GM21576 (cell line): ENCODE measurements at regions not wholly inside any gene's neighbourhood (a gene's known extent, or its start where the extent isn't known, plus 50 kb on each side); places are given as distances from the start of the nearest gene placed in this dataset.
"Not testable (repeated sequence)": the region's sequence is repeated elsewhere in the genome, so short reads cannot be mapped to it uniquely, and the experiment has no call there.

Experiments
- ATAC-seq: cut with Tn5 transposase; IDR thresholded peaks from one replicate; pipeline ENCODE4 v1.9.1; 2021; ENCODE audit warnings: mild to moderate bottlenecking, moderate library complexity; ENCODE audit not compliant: unreplicated experiment

- not testable (repeated sequence) for ATAC-seq
Measured at GRCh38 chr18:71303743-71304142, 1014.9 kb downstream of the SOCS6 start.

DNA sequence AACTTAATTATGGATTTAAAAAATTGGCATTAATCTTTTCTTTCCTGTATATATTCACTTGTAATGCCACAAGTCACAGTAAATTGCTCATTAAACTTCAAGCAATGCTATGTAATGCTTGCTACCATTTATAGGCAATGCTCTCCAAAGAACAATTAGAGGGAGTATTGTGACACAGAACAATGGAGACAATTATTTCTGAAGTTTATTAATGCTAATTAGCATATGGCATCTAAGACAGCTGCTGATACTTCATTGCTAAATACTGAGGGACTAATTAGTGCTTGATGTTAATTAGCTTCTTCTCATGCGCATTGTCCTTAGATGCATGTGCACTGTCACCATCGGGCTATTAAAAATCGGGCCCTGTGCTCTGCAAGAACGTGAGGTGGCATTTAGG, 1012.8 kb downstream of the SOCS6 start:
- no peak for ATAC-seq

- ATAC-seq: not testable (repeated sequence)
Measured at GRCh38 chr18:71294201-71294600, 1005.4 kb downstream of the SOCS6 start.

DNA sequence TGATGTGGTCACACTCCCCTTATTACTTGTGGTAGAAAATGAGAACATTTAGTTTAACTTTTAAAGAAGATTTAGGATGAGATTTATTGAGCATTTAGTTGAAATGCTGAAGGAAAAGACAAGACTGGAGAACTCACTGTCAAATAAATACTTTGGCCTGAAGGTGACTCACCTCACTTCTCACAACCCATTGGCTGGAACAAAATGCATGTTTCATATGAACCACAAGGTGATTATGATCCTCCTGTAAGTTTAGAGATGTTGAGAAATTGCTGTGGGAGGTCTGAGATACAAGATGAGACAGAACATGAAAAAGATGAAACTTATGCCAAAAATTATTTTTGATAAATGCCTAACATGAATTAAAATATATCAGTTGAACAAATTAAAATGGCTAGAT, 1004.5 kb downstream of the SOCS6 start:
- no peak for ATAC-seq

GRCh38 chr18:71287268-71287667, 998.4 kb downstream of the SOCS6 start:
- ATAC-seq: no peak

- ATAC-seq: no peak
Measured at GRCh38 chr18:71252351-71252865, 963.6 kb downstream of the SOCS6 start.

DNA sequence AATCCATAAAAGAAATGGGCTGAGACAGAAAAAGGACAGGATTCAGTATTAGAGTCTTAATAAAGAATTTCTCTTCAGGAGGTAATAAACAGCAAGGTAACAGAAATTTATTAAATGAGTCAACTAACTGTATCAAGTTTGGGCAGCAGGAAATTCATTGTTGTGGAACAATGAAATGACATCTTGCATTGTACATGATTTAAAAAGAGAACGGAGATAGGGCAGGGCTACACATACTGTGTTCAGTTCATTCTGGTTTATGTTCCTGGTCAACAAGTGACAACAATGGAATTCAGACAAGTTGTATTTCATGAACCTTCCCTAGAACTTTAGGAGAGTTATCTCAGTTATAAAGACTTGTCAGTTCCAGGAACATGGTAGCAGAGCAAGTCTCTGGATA, 961.3 kb downstream of the SOCS6 start:
- no peak for ATAC-seq

- no peak for ATAC-seq
Measured at GRCh38 chr18:71249791-71250190, 960.9 kb downstream of the SOCS6 start.

DNA sequence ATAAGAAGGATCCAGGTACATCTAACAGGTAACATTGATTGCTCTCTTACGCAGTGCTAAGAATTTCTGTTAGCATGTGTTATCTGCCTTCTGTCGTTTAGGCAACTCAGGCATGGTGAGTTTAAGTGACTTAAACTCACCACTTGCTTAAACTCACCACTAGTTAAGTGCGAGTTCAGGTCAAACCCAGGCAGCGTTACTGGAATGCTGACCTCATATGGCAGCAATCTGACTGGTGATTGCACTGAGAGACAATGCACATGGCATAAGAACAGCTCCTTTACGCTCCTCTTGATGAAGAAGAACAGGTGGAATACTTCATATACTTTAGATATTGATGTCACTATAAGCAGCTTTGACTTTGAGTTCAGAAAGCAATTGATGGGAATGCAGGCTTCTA, 954.1 kb downstream of the SOCS6 start:
- no peak for ATAC-seq

GRCh38 chr18:71238974-71239624, 950.3 kb downstream of the SOCS6 start:
- ATAC-seq: no peak

DNA sequence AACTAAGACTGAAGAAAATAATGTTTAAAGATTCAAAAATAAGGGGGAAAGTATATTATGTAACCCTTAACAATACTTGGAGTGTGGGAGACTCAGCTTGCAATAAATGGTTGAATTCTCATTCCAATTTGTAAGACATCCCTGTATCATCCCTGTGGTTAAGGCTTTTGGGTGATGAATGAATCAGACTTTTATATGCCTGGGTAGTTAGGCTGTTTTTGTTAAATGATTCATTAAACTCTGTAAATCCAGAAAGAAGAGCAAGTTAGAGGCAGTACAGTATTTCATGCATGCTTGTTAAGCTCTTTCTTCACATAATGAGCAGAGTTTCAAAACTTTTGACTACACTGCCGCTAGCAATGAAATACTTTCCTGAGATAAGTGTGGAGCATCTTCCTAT, 948.8 kb downstream of the SOCS6 start:
- ATAC-seq: no peak

DNA sequence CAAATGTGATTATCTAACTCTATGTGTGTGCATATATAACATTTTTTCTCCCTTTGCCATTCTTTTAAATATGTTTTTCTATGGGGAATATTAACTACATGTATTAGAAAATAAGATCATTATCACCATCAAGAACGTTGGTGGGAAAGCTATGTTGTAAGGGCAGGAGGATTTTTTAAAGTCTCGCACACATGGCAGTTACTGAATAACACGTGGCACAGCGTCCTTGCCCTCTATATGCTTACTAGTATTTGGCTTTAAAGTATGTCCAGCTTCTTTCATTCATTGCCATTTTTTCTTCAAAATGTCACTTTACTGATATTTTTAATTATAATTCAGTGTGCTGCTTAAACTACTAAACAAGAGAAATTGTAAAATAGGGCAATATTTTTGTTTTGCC, 944.3 kb downstream of the SOCS6 start:
- ATAC-seq: no peak

GRCh38 chr18:71223486-71223885, 934.6 kb downstream of the SOCS6 start:
- ATAC-seq: no peak

GRCh38 chr18:71221405-71221804, 932.6 kb downstream of the SOCS6 start:
- no peak for ATAC-seq

GRCh38 chr18:71212739-71213138, 923.9 kb downstream of the SOCS6 start:
- ATAC-seq: not testable (repeated sequence)

DNA sequence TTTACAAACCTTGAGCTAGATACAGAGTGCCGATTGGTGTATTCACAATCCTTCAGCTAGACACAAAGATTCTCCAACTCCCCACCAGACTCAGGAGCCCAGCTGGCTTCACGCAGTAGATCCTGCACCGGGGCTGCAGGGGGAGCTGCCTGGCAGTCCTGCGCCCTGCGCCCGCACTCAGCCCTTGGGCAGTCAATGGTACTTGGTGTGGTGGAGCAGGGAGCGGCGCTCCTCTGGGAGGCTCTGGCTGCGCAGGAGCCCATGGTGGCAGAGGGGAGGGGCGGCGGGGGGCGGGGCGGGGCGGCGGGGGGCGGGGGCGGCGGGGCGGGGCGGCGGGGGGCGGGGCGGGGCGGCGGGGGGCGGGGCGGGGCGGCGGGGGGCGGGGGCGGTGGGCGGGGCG, 923.4 kb downstream of the SOCS6 start:
- no peak for ATAC-seq

- no peak for ATAC-seq
Measured at GRCh38 chr18:71209944-71210343, 921.1 kb downstream of the SOCS6 start.

GRCh38 chr18:71194438-71194837, 905.6 kb downstream of the SOCS6 start:
- no peak for ATAC-seq

DNA sequence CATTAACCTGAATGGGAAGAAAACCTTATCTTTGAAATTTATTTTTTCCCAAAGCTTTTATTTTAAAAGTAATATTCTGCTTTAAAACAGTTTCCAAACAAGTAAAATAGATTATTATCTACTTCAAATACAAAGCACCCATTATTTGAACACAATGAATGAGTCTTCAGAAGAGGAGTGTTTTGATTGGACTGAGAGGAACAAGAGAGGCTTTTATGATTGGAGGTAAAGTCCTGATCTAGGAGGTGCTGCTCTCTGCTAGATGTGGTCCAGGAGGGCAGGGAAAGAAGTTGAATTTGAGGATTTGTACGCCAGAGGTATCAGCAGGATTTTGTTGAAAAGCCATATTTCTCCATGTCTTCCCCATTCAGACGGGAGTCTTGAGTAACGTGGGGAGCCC, 900.7 kb downstream of the SOCS6 start:
- ATAC-seq: no peak

GRCh38 chr18:71168557-71169145, 879.8 kb downstream of the SOCS6 start:
- no peak for ATAC-seq

DNA sequence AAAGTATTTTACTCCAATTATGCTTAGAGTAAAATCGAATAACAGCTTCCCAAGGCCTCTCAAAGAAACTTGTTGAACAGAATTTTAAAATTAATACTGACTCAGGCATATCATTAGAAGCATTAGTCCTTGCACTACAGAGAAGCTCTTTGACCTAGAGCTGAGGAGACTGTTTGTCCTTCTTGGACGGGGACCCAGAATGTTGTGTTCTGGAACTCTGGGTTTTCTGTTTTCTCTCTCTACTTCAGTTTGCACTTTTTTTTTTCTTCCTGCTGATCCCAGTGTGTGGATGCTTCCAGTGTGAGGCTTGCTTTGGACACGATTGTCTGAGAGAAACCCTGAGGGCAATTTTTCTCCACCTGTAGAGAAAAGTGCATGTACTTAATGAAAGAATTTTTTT, 847.6 kb downstream of the SOCS6 start:
- no peak for ATAC-seq

- ATAC-seq: no peak
Measured at GRCh38 chr18:71134122-71134521, 845.3 kb downstream of the SOCS6 start.

DNA sequence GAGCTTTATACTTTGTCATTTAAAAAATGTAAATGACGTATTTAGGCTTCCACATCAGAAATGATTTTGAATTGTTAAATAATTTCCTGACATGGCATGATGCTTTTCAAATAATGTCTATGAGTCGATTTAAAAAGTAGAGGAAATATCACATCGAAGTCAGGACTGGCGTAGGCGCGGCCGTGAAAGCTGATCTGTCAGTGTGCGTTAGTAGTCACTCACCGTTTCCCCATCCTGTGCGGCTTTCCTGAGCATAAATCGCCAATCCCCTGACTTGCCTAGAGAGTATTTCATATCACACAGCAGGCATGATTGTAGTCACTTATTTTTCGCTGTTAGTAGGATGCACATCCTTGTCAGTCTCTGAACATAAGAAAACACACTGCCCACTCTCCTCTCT, 843.1 kb downstream of the SOCS6 start:
- ATAC-seq: no peak
